NCI-H1436 treated with DMSO at 0.1 percent for 48 hours (cell line): ENCODE measurements at regions not wholly inside any gene's neighbourhood (a gene's known extent, or its start where the extent isn't known, plus 50 kb on each side); places are given as distances from the start of the nearest gene placed in this dataset.
"Not testable (repeated sequence)": the region's sequence is repeated elsewhere in the genome, so short reads cannot be mapped to it uniquely, and the experiment has no call there.

Experiments
- DNase-seq: peaks from one replicate; lab custom pipeline; 2025; lab: John Stamatoyannopoulos, UW

DNA sequence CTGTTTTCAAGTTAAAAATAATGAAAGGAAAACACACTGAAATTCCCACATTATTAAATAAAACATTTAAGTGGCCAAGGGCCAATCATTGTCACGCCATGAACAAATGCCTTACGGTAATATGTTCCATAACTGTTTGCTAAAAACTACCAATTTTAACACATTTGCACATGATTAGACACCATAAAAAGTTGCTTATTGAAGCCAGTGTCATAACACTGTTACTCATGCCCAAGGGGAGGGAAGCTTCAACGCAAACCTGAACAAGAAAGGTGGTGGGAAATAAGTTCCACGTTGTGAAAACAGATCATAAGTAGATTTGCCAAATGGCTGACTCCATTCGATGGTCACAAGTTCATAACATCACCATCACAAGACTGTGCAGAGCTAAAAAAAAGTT, 739.3 kb upstream of the FAM241A start:
- no peak for DNase-seq

DNA sequence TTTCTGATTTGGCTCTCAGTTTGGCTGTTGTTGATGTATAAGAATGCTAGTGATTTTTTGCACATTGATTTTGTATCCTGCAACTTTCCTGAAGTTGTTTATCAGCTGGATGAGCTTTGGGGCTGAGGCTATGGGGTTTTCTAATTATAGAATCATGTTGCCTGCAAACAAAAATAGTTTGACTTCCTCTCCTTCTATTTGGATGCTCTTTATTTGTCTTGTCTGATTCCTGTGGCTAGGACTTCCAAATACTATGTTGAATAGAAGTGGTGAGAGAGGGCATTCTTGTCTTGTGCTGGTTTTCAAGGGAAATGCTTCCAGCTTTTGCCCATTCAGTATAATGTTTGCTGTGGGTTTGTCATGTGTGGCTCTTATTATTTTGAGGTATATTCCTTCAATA, 734.7 kb upstream of the FAM241A start:
- DNase-seq: no peak

- no peak for DNase-seq
Observed at GRCh38 chr4:111417521-111417920, 727.7 kb upstream of the FAM241A start.

DNA sequence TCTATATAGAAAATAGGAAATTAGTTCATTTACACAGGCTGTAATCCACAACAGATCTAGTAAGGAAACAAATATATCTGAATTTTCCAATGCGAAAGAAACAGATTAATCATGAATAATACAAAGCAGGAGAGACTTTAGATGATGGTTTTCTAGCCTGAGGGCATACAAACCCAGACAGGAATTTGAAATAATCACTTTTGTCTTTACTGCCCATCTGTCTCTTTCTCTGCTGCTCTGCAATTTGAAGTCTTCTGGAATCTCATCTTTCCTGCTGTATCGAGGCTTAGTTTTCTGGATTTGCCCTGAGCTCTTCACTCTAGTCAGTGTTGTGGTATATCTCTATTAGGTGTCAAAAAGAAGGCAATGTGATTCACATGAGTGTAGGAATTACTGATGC, 711.8 kb upstream of the FAM241A start:
- DNase-seq: no peak

GRCh38 chr4:111434586-111434985, 710.7 kb upstream of the FAM241A start:
- no peak for DNase-seq

GRCh38 chr4:111435986-111436744, 709.1 kb upstream of the FAM241A start:
- DNase-seq: no peak

DNA sequence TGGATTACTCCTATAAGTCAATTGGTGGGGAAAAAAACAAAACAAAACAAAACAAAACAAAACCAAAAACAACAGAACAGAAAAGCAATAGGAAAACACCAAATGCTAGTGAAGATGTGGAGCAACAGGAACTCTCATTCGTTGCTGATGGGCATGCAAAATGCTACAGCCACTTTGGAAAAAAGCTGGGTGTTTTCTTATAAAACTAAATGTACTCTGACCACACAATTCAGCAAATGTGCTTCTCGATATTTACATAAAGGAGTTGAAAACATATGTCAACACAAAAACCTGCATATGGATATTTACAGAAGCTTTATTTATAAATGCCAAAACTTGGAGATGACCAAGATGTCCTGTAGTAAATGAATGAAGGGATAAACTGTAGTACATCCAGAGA, 703.6 kb upstream of the FAM241A start:
- DNase-seq: no peak

- DNase-seq: not testable (repeated sequence)
Observed at GRCh38 chr4:111444836-111445235, 700.4 kb upstream of the FAM241A start.

DNA sequence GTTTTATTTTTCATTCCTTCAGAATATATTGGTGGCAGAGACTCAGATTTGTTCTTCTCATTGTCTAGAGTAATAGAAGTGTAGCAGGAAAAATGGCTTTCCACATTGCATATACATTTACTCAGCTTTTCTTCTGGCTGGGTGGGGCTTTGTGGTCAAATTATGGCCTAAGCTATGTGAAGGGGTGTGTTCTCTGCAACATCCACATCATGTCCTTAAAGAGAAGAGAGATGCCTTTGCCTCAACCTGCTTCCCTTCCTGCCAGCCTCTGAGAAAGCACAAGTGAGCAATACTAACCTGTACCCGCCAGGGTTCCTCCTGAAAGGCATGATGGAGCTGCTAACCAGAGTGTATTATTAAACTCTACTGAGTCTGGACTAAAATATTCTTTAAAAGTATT, 695.6 kb upstream of the FAM241A start:
- no peak for DNase-seq

DNA sequence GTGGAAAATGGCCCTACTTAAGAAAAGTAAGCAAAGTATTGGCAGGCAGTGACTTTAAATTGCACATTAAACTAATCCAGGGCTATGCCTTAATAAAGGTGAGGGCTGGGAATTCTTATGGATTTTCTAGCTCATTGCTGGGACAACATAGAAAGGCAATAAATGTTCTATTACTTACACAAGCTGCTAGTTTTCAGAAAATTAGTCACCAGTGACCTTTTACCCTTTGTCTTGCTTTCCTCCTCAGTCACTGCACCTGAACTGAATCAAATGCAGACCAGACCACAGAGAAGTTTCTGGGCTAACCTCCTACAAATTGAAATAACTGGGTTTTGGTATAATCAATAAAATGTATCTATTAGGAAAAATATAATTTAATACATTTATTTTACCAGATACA, 694.4 kb upstream of the FAM241A start:
- no peak for DNase-seq

GRCh38 chr4:111453216-111453615, 692.0 kb upstream of the FAM241A start:
- no peak for DNase-seq

DNA sequence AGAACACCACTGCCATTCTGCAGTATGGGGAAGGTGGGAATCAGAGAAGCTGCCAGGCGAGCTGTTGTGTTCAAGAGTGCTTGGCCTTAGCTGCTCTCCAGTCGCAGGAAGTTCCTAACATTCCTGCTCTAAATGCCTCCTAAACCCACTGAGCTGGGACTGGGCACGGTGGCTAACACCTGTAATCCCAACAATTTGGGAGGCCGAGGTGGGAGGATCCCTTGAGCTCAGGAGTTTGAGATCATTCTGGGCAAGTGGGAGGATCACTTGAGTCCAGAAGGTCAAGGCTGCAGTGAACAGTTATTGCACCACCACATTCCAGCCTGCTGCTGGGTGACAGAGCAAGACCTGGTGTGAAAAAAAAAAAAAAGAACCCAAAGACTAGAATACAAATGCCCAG, 690.3 kb upstream of the FAM241A start:
- DNase-seq: no peak

DNA sequence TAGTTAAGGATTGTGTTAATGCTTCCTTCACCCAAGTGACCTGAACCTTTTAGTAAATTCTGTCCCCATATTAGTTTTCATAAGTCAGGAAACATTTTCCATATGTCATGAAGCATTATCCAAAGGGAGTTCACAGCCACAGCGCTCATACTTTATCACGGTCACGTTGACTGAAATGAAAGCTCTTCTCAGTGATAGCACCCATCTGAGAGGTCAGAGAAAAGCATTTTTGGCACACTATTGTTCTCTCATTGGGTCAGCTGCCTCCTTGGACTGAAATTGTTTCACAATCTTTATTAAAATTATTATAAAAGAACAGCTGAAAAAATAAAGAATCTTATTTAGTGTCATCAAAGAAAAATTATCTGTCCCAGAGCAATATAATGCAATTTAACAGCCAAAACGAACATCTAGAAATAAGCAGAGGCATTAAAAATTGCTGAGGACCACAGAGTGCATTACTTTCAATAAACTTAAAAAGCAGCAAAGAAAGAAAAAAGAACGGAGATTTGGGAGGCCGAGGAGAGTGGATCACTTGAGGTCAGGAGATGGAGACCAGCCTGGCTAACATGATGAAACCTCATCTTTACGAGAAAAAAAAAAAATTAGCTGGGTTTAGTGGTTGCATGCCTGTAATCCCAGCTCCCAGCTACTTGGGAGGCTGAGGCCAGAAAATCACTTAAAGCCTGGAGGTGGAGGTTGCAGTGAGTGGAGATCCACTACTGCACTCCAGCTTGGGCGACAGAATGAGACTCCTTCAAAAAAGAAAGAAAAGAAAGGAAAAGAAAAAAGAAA, 680.8 kb upstream of the FAM241A start:
- no peak for DNase-seq

- no peak for DNase-seq
Observed at GRCh38 chr4:111466811-111467604, 678.2 kb upstream of the FAM241A start.

DNA sequence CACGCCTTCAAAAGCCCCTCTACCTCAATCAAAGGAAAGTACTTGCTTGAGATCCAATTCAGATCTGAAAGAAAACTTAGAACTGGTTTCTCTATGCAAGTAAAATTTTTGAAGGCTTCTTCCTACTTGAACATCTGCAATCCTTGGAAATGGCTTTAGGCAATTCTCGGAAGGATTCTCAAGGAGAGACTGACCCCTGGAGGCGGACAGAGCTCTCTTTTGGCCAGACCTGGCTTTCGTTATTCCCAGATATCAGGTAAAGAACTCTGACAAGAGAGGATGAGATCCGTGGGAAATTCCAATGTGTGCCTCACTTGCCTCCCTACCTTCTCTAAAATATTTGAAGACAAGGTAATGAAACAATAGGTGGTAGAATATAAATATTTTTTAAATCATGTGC, 670.3 kb upstream of the FAM241A start:
- DNase-seq: no peak

GRCh38 chr4:111475666-111476065, 669.6 kb upstream of the FAM241A start:
- DNase-seq: no peak

- no peak for DNase-seq
Observed at GRCh38 chr4:111480510-111480909, 664.7 kb upstream of the FAM241A start.

GRCh38 chr4:111483375-111484169, 661.7 kb upstream of the FAM241A start:
- DNase-seq: no peak

DNA sequence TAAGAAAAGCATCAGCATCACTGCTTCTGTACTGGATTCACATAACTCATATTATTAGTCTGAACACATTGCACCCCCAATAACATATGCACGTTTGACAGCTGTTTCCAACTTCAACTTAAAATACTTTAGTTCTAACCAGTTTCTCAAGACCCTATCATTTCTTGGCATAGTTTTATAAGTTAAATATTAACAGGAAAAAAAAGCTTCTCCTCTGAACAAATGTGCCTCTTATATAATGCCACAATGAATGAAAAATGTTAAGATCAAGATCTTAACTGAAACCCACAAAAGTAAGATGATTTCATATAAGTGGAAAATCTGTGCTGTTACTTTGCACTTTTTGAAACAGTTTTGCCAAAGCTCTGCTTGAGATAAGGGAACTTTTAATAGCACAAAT, 652.8 kb upstream of the FAM241A start:
- no peak for DNase-seq

- no peak for DNase-seq
Observed at GRCh38 chr4:111494471-111494870, 650.8 kb upstream of the FAM241A start.

DNA sequence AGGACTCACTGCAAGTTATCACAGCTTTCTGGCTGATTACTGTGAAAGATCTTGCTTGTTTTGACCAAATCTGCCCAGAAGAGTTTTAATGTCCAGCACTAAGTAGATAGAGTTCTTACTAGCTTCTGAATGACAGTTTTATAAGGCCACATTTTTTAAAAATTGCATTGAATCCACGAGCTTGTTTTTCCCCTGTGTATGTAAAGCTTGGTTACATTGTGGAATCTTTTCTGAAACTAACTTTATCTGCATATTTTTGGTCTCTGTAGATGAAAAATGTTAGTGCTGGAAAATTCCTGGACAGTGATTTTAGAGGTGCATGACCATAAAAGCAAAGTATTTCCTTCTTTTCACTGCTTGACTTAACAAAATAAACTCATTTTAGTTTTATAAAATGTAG, 650.3 kb upstream of the FAM241A start:
- DNase-seq: no peak

DNA sequence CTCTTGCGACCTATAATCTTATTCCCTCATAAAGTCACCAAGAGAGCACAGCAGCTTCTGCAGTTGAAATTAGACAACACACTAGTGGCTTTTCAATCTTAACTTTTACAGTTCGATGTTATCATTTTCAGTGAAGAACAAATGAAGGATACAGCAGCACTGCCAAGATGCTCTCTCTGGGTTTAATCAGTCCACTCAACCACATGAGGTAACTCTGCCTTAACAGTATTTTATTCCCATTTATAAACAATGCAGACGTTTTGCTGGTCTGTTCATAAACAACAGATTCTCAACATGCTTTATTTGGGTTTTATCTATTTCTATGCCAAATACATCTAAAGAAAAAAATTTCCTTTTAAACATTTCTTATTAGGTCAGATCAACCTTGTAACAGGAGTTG, 646.0 kb upstream of the FAM241A start:
- DNase-seq: no peak
